HuH-7 (cell line): ENCODE measurements at regions not wholly inside any gene's neighbourhood (a gene's known extent, or its start where the extent isn't known, plus 50 kb on each side); places are given as distances from the start of the nearest gene placed in this dataset.
A peak's percentile ranks its signal among the peaks of the same experiment; 100 is the strongest.

Experiments
- DNase-seq: peaks from one replicate; pipeline ENCODE4 v3.0.0; 2011; ENCODE audit warnings: low spot score

DNA sequence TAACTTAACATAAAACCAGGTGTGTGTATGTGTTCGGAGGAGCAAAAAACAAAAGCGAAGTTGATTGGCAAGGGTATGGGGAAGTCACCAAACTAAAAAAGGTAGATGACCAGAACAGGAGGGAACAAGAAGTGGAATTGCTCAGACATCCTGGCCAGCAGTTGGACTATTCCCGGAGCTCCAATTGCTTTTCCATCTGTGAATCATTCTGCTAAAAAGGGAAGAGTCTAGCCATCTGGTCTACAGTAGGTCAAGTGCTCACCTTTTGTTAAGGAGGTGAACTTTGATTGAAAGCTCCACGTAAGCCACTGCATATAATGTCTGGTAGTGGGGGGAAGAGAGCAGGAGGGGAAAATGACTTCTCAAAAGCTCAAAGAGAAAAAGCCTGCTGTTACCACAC is 50.0 kb upstream of the BET1 start:
- no peak for DNase-seq

DNA sequence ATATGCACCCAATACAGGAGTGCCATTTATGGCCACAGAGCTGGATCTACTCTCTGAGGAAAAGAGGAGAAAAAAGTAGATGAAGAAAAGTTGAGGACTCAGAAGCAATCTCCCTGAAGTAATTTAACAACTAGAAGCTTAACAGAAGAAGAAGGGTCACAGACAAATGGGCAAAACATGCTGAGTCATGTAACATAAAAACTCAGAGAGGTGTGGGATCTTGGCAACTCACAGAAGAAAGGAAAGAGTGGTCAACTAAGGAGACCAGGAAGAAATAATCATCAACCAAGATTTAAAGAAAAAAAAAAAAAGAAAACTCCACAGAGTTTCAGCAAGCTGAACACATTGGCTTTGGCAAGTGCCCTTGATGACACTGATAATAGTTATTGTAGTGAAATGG is 51.8 kb upstream of the BET1 start:
- DNase-seq, result no peak

DNA sequence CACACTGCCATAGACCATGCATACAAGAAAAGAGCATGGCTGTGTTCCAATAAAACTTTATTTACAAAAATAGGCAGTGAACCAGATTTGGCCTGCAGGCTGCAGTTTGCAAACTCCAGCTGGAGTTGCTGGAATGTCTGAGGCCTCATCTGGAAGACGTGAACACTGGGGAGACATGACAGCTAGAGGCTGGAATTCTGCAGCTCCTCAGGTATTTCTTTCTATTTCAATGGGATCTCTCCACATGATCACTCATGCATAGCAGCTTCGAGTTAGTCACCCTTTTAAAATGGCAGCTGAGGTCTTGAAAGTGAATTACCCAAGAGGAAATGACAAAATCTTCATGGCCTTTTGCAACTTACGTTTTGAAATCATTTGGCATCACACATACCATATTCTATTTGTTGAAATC is 52.6 kb upstream of the BET1 start:
- DNase-seq, result no peak

DNA sequence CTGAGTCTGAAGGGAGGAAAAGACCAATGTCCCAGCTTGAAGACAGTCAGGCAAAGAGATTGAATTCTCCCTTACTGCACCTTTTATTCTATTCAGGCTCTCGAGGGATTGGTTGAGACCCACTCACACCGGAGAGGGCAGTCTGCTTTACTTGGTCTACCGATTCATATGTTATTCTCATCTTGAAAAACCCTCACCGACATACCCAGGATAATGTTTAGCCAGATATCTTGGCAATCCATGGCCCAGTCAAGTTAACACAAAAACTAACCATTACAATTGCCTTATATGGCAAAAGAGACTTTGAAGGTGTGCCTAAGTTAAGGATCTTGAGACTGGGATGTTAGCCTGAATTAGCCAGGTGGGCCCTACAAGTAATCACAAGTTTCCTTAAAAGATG is 53.8 kb upstream of the BET1 start:
- no peak for DNase-seq

DNA sequence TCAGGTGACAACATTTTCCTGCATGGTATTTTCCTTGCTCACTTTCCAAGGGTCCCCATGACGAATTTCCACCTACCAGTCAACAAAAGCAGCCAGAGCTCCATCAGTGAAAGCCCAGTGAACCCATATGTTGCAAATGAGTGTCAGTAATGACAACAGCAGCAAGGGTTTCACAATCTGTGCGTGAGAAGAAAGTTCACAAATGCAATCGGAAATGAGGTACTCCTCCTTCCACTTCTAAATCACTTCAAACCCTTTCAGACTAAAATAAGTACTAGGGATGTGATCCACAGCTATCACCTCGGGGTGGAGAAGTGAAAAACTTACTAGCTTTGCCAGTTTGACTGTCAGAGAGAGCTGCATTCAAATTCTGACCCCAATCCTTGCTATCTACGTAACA is 55.6 kb upstream of the BET1 start:
- peak; percentile 6 for DNase-seq

DNA sequence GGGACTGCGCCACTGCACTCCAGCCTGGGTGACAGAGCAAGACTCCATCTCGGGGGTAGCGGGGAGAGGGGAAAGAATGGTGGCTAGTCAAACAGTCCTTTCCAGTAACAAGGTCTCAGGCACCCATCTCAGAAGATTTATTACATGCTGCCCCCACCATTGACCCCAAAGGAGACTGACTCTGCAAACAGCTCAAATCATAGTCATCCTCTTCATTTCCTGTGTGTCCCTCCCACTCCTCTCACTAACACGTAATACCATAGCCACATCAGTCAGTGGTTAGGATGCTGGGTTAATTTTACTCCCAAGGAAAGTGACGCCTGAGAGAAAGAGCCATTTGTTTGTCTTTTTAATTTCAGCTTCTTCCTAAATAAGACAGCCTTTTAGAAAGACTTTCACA is 56.6 kb upstream of the BET1 start:
- DNase-seq, result no peak

DNA sequence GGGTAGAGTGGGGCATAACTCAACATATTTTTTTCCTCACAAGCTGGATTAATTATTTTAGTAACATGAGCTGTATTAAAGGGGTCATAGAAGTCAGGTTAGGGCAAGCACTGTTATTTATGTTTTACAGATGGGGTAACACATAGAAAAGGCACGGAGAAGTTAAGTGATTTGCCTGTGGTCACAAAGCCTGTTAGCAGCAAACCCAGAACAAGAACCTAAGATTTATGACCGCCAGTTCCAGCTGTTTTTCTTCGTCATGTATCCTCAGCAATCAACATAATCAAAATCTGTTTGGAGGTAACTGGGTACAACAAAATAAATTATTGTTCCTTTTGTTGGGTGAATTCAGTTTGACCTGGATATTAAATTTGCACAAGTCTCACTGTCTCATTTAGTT is 57.2 kb upstream of the BET1 start:
- DNase-seq, result no peak

DNA sequence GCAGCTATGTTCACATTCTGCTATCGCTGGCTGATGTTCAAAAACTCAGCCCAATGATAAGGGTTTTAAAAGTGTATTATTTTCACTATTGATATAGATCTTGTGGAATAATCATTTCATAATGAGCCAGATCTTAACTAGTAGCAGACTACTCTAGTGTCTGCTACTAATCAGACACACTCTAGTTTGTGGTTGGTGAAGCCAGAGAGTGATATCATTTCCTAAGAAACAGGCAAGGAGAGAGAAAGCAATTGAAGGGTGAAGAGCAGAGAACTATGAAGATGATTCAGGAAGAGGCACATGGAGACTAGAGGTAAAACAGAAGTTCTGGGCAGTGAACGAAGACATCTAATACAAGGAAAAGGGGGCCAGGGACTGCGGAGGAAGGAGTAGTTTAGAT is 58.2 kb upstream of the BET1 start:
- DNase-seq, result no peak

DNA sequence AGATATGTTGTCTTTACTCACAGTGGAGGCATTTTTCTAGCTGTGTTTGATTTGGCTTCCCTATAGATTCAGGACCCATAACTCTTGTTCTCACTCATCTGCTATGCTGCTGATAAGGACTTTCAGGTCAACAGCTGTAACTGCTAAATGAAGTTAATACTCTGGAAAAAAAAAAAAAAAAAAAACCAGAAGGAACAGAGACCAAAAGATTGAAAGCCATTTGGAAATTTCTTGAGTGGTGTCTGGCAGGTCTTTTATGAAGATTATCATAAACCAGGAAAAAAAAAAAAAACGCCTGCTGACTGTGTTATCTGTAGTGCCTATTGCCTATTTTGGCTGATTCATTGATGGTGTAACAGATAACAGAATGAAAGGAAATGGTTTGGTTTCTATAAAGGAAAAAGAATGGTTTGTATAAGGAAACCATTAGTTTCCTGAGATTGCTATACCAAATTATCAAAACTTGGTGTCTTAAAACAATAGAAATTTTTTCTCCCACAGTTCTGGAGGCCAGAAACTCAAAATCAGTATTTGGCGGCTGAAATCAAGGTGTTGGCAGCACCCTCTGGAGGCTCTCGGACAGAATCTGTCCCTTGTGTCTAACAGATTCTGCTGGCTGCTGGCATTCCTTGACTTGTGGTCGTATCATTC is 60.5 kb upstream of the BET1 start:
- DNase-seq, result no peak

DNA sequence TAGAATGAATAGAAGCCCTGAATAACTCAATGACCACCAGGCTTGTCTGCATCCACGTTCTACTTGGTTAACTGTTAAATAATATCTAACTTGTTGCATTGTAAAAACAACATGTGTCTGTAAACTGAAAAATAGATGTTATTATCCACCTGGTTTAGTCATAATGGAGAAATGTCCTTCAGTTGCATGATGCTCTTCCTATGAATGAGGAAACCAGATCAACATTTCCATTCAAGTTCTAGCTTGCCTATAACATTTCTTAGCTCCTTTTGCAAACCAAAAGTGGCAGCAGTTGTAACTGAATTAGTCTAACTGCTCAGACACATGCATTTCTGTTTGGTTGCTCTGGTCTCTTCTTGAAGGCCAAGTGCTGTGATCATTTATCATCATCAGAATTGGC is 62.9 kb upstream of the BET1 start:
- no peak for DNase-seq

DNA sequence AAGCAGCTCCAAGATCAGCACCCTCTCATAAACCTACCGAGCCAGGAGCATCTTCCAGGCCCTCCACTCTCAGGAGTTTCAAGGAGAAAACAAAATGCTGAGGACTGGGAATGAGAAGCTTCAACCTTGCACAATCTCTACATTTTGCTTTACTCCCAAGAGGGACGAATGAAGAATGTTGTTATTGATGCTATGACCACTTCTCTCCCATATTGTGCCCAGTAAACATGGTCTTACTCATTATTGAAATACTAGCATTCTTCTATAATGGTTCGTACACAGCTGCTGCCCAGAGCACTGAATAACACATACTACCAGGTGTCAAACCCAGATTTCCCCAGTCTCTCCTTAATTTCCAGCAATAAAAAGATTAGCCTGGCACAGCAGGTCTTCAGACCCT is 63.4 kb upstream of the BET1 start:
- no peak for DNase-seq

DNA sequence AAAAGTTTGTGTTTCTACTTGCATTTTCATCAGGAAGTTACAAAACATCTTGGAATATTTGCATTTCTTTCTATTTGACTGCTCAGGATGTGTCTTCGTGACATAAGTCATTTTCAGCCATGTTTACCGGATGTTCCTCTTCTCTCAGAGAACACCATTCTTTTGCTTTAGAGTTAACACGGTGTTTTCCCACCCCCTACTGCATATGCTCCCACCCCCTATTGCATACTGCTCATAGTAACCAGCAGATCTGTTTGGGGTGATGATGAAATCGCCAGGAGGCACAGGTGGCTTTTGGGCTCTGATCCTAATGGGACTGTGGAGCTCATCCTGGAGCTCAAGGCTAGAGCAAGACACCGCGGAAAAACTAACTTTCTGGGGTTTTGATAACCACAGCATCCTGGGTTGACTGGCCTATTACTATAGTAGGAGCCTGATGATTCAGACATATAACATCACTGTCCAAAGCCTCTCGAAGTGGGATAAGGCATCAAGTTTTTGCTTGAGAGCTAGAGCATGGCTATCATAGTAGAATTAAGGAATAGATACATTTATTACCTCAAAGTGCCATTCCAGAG is 65.1 kb upstream of the BET1 start:
- DNase-seq, result no peak

DNA sequence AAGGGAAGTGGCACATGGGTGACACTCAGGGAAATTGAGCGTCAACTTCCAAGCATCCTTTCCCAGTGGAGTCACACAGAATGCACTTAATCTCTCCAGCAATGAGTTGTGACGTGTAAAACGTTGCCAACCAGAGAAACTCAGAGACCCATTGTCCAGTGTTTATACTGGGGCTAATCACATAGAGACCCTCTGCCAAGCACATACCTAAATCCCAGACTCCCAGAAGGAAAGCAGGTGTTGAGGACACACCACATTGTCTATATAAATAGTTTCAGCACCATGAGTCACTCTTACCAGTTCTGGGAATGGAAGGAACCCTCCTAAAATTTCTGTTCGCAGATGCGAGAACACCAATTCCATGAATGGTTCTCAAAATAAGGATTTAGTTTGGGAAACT is 76.4 kb upstream of the BET1 start:
- no peak for DNase-seq

DNA sequence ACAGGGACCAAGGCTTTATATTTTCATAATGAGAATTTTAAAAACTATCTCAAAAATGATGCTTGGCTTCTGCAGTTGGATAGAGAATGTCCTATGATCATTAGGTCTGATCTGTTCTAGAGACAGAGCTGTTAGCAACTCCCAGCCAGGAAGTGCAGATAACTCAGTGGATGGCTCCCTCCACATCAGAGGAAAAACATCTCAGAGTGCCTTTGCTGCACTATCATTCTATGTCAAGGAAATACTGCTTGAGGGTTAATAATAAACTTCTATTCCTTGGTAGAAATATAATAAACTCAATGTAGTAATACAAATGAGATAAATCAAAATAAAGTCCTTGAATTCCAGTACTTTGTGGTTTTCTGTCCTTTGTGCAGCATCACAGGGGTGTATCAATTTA is 78.0 kb upstream of the BET1 start:
- DNase-seq, result no peak

DNA sequence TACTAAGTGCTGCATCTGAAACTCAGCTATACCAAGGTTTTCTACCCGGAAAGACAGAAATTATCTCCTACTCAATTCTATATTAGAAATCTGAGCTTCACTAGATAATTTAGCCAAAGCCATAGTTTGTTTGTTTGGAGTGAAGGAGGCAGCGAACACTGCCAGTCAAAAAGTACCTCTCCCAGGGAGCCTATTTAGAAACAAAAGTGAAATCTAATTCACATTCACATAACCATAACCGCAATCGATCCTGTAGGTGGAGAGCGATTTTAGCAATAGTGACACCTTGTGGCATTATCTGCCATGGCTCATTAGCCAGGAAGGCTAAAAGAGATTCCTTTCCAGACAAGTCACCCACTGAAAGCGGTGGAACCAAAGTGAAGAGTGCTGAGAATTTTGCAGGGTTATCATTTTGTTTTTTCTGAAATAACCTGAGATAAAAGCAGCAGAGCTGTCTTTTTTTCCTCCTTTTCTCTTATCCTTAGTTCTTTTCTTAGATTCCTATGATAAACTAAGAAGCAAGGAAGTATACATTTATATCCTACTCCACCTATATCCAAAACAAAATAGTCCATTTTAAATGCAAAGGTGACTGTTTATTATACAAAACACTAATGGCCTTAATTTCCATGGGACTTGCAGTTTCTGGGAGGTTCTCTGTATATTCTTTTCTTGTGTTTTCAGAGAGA is 83.7 kb upstream of the BET1 start:
- peak; percentile 59 for DNase-seq

DNA sequence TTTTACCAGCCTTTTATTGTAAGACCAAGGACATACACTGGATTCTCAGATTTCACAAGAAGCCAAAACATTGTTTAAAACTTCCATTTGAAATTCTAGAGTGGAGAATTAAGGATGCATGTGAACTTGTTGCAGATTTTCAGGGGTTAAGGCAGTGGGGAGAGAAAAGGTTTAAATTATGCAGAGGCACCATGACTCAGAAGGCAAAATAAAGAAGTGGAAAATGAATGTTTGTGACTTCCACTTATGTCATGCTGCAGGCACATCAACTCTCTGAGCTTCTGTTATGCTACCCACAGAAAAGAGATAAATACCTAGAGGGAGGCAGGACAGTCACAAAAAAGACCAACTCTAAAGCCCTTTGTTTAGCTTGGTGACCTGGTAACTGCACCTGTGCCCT is 84.4 kb upstream of the BET1 start:
- DNase-seq, result no peak

DNA sequence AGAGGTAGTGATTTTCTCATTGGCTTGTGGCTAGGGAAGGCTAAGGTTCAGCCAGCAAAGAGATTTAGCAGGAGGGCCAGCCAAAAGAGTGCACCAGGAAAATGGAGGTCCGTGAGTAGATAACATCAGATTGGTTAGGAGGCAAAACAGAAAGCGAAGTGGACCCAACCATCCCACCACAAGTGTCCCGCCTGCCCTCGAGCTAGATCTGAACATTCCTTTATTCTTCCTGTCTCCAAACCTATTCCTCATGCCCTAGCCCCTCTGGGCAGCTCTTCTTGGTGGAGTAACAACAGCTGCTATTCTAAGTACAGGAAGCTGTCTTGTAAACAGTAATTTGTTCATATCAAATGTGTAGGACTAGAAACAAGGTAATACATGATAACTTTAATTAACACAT is 85.7 kb upstream of the BET1 start:
- no peak for DNase-seq

DNA sequence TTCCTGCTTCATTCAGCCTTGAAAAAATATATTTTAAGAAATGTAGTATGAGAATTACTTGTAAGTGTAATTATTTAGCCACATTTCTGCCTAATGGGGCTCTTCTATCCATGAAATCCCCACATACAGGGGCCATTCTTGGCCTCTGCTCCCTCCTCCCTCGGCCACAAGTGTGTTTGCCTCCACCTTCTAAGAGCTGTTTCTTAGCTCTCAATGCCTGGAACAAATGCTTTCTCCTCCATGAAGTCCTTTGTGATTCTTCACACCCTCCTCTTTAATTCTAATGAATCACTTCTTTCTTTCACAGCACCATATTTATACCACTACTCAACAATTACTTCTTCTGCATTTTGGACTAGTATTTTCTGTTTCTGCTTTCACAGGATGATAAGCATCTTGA is 88.8 kb upstream of the BET1 start:
- no peak for DNase-seq

DNA sequence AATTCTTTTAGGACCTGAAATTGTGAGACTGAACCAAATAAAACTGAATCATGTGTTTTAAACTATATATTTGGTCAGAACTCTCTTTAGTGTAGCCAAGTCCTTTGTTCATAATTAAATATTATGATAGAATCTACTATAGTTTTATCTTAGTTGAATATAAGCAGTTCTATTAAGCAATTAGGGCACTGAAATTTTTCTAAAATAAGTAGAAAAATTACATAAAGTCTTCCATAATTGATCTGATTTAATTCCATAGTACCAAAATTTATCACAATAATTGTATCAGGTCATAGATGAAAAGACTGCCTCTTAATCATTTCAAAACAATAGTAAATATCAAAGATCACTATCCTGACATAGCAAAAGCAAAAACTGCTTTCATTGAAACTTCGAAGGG is 90.1 kb upstream of the BET1 start:
- no peak for DNase-seq

DNA sequence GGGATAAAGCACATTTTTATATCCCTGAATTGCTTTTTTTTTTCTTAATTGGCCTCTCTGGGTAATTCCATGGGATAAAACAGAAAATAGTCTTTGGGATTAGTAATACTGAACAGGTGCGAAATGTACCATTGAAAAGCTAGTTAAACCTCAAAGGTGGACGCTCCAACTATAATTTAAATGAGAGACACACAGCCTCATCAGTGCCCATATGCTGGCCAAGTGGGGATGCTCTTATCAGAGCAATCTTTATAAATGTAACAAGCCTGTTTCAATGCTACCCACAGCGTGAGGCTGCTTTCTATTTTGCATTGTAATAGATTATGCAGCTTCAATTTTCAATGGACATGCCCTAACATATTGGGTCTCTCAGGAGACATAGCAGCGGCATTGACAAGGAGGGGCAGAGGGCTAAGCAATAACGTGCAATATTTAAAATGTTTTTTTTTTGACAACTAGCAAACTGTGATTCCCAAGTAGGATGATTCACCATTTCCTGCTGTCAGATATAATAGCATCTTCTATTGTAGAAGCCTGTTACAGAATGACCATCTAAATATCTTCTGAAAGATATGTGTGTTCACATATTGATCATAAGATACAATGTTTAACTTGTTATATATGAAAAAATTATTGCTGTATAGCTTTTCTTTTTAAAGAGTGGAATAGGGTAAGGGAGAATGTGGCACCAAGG is 91.3 kb upstream of the BET1 start:
- DNase-seq, result no peak

DNA sequence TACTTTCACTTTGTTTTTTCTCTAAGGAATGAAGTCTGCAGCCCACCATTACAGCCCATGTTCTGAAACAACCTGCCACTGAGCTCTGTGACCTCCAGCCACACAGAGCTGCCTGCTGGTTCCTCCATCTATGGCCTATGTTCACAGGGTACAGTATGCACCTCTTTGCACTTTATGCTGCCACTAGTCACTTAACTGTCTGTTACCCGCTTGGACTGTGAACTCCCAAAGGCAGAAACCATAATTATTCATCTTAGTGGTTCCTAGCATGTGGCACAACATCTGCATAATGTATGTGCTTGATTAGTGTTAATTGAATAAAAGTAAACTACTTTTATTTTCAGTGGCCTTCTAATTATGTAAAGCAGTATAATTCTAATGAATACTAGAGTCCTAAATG is 95.5 kb upstream of the BET1 start:
- DNase-seq, result no peak

DNA sequence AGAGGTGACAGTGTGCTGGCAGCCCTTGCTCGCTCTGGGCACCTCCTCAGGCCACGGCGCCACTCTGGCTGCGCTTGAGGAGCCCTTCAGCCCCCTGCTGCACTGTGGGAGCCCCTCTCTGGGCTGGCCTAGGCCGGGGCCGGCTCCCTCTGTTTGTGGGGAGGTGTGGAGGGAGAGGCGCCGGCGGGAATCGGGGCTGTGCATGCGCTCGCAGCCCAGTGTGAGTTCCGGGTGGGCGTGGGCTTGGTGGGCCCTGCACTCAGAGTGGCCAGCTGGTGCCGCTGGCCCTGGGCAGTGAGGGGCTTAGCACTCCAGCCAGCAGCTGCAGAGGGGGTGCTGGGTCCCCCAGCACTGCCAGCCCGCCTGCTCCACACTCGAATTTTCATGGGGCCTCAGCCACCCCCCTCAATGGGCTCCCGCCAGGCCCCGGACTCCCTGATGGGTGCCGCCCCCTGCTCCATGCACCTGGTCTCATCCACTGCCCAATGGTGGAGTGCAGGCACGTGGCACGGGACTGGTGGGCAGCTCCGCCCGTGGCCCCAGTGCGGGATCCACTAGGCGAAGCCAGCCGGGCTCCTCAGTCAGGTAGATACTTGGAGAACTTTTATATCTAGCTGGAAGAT is 96.7 kb upstream of the BET1 start:
- DNase-seq, result no peak

DNA sequence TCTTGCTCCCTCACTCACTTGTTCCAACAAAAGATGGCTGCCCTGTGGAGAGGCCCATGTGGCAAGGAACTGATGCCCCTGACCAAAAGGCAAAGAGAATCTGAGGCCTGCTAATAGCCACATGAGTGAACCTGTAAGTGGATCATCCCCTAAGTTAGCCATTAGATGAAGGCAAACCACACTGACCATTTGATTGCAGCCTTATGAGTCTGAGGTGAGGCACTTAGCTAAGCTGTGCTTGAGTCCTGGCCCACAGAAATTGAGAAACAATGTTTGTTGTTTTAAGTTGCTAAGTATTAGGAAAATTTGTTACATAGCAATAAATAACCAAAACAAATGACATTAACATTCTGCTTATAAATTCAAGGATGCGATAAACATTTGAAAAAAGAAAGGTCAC is 100.1 kb upstream of the BET1 start:
- no peak for DNase-seq
